Smooth muscle cell (in vitro differentiated cells): ENCODE measurements at regions not wholly inside any gene's neighbourhood (a gene's known extent, or its start where the extent isn't known, plus 50 kb on each side); places are given as distances from the start of the nearest gene placed in this dataset.

ENCODE experiments used
- DNase-seq: peaks from one replicate; lab custom pipeline; 2025; ENCODE audit not compliant: unreplicated experiment; lab: John Stamatoyannopoulos, UW
- H2AFZ ChIP-seq: fragments of 200-600 bp; sonication (generic); 2 replicates; pipeline ENCODE4 v1.6.0; 2016; ENCODE audit warnings: antibody characterized with exemption, low read depth, mild to moderate bottlenecking
- H3F3A ChIP-seq: fragments of 200-600 bp; sonication (generic); 2 replicates; pipeline ENCODE4 v1.6.0; 2017; ENCODE audit warnings: antibody characterized with exemption, low read depth
- H3K27ac ChIP-seq: fragments of 200-600 bp; sonication (generic); 2 replicates; pipeline ENCODE4 v1.5.1; 2016; ENCODE audit warnings: low read depth, mild to moderate bottlenecking
- H3K27me3 ChIP-seq: fragments of 200-600 bp; sonication (generic); 2 replicates; pipeline ENCODE4 v1.6.1; 2016; ENCODE audit warnings: low read depth, mild to moderate bottlenecking
- H3K36me3 ChIP-seq: fragments of 200-600 bp; sonication (generic); 2 replicates; pipeline ENCODE4 v1.5.1; 2016; ENCODE audit warnings: low read depth
- H3K4me1 ChIP-seq: fragments of 200-600 bp; sonication (generic); 2 replicates; pipeline ENCODE4 v1.5.1; 2016; ENCODE audit warnings: low read depth
- H3K4me2 ChIP-seq: fragments of 200-600 bp; sonication (generic); 2 replicates; pipeline ENCODE4 v1.6.0; 2016; ENCODE audit warnings: mild to moderate bottlenecking
- H3K4me3 ChIP-seq: fragments of 200-600 bp; sonication (generic); 2 replicates; pipeline ENCODE4 v1.5.1; 2016; ENCODE audit warnings: mild to moderate bottlenecking
- H3K79me2 ChIP-seq: fragments of 200-600 bp; sonication (generic); 2 replicates; pipeline ENCODE4 v1.6.0; 2016; ENCODE audit warnings: low read depth, mild to moderate bottlenecking
- H3K9ac ChIP-seq: fragments of 200-600 bp; sonication (generic); 2 replicates; pipeline ENCODE4 v1.6.0; 2016; ENCODE audit warnings: low read depth
- H3K9me3 ChIP-seq: fragments of 200-600 bp; sonication (generic); replicated peaks from 2 replicates; pipeline ENCODE4 v1.5.1; 2016; ENCODE audit warnings: low read depth
- H4K20me1 ChIP-seq: fragments of 200-600 bp; sonication (generic); 2 replicates; pipeline ENCODE4 v1.6.0; 2016; ENCODE audit warnings: low read depth
- CTCF ChIP-seq: fragments of 200-600 bp; sonication (generic); IDR thresholded peaks from 2 replicates; pipeline ENCODE4 v1.5.1; 2017; ENCODE audit warnings: borderline replicate concordance, mild to moderate bottlenecking, antibody characterized with exemption; ENCODE audit not compliant: insufficient read depth, poor library complexity, severe bottlenecking
- WGBS: methylation state at CpG from one replicate; pipeline ENCODE4 v1.1.7; 2016; ENCODE audit warnings: low lambda C conversion rate; 5-methylcytosine and 5-hydroxymethylcytosine counted together

GRCh38 chr12:5258926-5259325 lies 173.0 kb upstream of the NTF3 start:
- peaks cover 18% of the 10 kb centered on the region for H3K4me1 ChIP-seq
- H4K20me1 ChIP-seq = no peaks in the 10 kb centered on the region
- H3F3A ChIP-seq = peaks cover 13% of the 10 kb centered on the region
- H3K9me3 ChIP-seq = no peaks in the 10 kb centered on the region
- H3K36me3 ChIP-seq = no peaks in the 10 kb centered on the region
- DNase-seq = no peak
- no peak overlapping the region for H3K9ac ChIP-seq
- H3K79me2 ChIP-seq = no peaks in the 10 kb centered on the region
- H3K27ac ChIP-seq = no peak overlapping the region
- H3K4me3 ChIP-seq = no peak overlapping the region
- no peak overlapping the region for H2AFZ ChIP-seq
- WGBS = 55% methylated on average over 6 of the region's 6 CpGs
- no peak for TF ChIP-seq CTCF
- H3K27me3 ChIP-seq = no peaks in the 10 kb centered on the region
- H3K4me2 ChIP-seq = peak overlapping the region; percentile 70

GRCh38 chr12:5259523-5259922 lies 172.4 kb upstream of the NTF3 start:
- Histone ChIP-seq H2AFZ (no peak overlapping the region), H3K4me1 (peaks cover 15% of the 10 kb centered on the region), H4K20me1 (no peaks in the 10 kb centered on the region), H3K79me2 (no peaks in the 10 kb centered on the region), H3K4me2 (peak overlapping the region; percentile 70), H3K36me3 (no peaks in the 10 kb centered on the region), H3K9ac (no peak overlapping the region), H3F3A (peaks cover 13% of the 10 kb centered on the region), H3K27me3 (no peaks in the 10 kb centered on the region), H3K4me3 (no peak overlapping the region), H3K9me3 (no peaks in the 10 kb centered on the region), H3K27ac (peak overlapping the region; percentile 45)
- TF ChIP-seq CTCF = no peak
- whole genome bisulfite sequencing = 14% methylated on average over 4 of the region's 4 CpGs
- no peak for DNase-seq

GRCh38 chr12:5260086-5260485 lies 171.8 kb upstream of the NTF3 start:
- Histone ChIP-seq H3F3A (peaks cover 13% of the 10 kb centered on the region), H3K36me3 (no peaks in the 10 kb centered on the region), H3K4me3 (no peak overlapping the region), H3K9me3 (no peaks in the 10 kb centered on the region), H2AFZ (no peak overlapping the region), H3K4me2 (peak overlapping the region; percentile 70), H3K79me2 (no peaks in the 10 kb centered on the region), H3K27ac (peak overlapping the region; percentile 45), H4K20me1 (no peaks in the 10 kb centered on the region), H3K4me1 (peaks cover 9% of the 10 kb centered on the region), H3K9ac (no peak overlapping the region), H3K27me3 (no peaks in the 10 kb centered on the region)
- no peak for DNase-seq
- 69% methylated on average over 3 of the region's 3 CpGs for WGBS
- no peak for TF ChIP-seq CTCF

- Histone ChIP-seq H3K27me3 (no peaks in the 10 kb centered on the region), H3K27ac (no peak overlapping the region), H3K79me2 (no peaks in the 10 kb centered on the region), H3K4me2 (no peak overlapping the region), H3F3A (peaks cover 13% of the 10 kb centered on the region), H3K4me3 (no peak overlapping the region), H3K9ac (no peak overlapping the region), H4K20me1 (no peaks in the 10 kb centered on the region), H3K9me3 (no peaks in the 10 kb centered on the region), H3K4me1 (peaks cover 9% of the 10 kb centered on the region), H3K36me3 (no peaks in the 10 kb centered on the region), H2AFZ (no peak overlapping the region)
- no peak for DNase-seq
- TF ChIP-seq CTCF = no peak
- WGBS = 100% methylated on average over 1 of the region's 1 CpG
Measured at GRCh38 chr12:5260591-5261086, 171.3 kb upstream of the NTF3 start.
